NCI-H82 (cell line): ENCODE measurements at regions not wholly inside any gene's neighbourhood (a gene's known extent, or its start where the extent isn't known, plus 50 kb on each side); places are given as distances from the start of the nearest gene placed in this dataset.

ENCODE experiments used
- DNase-seq: peaks from one replicate; lab custom pipeline; 2025; lab: John Stamatoyannopoulos, UW

DNA sequence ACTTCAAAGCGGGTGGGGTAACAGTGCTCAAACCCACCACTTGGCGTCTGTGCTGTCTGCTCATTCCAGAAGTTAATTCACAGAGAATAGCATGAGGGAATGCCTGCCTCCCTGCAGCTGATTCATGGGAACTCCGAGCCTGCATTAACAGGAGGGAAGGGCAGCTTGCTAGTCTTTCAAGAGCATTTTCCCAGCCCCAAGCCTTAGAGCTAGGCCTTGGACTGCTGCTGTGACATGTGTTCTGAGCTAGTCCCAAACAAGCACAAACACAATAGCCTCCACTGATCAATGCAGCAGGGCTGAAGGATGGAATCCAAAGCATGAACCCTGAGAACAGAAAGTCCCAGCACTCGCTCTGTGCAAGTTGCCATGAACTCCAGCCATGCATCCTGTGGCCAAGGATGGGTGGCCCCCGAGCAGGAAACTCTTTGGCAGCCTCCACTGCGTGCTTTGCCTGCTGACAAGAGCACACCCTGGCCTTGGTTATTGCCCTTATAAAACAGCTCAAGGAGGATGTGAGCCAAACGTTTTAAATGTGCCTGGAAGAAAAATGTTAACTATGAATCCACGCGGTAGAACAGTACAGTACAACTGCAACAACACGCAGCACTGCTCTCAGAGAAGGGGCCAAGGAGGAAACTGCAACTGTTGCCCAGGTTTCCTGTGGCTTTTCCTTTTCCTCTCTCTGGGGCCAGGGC lies 653.1 kb upstream of the KLF4 start:
- no peak for DNase-seq

DNA sequence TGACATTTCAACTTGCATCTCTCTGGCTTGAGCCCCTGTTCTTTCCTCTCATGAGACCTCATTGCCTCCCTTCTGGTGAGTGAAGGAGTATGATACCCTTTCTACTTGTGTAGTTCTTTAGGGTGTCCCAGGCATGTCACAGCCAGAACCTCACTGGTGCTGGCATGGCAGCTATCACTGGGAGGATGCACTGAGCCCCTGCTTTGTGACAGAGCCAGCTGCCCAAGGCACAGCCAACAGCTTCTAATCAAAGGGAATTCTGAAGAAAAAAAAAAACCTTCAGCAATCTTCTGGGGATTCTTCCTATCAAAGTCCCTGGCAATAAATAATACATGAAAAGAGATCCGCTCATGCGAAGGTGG lies 652.6 kb upstream of the KLF4 start:
- DNase-seq = no peak

DNA sequence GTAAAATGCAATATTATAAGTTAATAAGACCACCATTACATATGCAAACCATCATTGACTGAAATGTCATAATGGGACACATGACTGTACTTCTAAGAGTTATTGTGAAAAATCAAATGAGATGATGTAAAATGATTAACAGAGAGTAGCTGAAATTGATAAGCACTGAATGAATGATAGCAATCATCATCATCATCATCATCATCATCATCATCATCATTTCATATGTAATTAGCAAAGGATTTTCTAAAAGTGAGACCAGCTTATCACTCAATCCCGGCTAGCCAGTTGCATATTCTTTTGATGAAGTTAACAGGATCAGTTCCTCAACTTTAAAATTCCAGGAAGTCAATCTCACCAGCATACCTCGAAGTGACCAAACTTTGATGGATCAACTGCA lies 650.3 kb upstream of the KLF4 start:
- no peak for DNase-seq

DNA sequence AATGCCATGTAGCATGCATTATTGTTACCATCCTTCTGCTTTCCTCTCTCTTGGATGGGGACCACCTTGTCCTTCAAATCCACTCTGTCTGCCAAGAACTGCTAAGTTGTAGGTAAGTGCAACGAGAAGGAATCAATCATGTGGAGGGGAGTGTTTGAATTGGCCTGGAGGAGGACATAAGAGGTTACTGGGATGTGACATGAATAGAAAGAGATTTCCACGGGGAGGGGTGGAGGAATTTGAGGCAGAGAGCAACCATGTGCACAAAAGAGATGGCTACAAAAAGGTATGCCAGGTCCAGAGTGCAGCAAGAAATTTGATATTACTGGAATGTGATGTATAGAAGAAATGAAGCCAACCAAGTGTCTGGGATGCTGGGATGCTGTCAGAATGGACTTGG lies 648.9 kb upstream of the KLF4 start:
- no peak for DNase-seq

DNA sequence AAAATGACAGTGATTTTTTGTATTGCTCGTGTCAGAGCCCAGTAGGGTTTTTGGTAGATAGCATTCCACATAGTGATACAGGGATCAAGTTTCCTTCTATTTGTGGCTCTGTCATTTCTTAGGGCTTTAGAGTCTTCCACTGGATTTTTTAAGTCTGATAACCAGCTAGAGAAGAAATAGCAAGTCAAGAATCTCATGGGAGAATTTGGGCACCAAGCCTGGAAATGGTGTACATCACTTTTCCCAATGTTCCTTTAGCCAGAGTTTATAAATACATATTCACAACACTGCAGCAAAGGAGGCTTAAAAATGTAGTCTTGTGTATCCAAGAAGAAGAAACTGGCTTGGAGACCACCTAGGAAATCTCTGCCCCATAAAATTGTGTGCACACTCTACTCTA lies 647.1 kb upstream of the KLF4 start:
- DNase-seq = no peak

DNA sequence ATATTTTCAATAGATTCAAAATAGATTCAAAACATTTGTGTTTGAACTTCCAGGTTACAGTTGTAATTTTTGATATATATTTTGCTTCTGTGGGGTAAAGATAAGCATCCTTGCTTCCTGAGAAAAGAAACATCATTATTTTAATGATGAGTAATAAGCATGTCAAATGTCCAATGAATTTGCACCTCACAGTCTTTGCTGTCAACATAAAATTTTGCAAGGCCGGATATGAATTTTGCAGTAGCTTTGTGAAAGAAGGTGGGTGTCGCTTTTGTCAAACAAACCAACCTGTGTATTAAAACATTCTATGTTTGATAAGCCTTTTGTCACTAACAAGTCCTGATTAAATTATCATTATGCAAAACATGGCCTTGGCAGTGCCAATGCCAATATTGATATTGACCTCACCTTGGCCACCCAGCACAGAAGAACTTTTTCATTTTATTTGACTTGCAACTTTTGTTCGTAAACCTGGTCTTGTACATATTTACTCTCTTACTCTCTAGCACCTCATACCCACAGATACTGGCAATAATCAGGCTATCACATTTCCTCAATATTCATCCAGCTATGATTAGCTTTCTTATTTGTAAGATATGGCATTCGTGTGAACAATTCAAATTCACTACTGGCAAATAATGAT lies 645.0 kb upstream of the KLF4 start:
- DNase-seq = no peak

DNA sequence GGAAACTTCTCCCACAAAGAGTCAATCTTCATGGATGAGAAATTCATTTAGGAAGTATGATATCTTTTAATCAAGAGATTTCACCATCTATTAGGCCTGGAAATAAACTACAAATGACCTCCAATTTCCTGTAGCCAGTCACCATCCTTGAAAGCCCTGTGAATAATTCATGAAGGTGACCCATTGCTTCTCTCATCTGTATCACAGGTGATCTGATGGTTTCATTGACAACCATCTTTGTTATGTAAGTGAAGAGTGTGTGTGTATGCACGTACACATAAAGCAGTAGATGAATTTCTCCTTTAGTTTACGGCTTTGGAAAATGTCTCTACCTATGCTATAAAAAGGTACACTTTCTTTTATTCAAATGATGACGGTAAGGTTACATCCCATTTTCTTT lies 644.1 kb upstream of the KLF4 start:
- DNase-seq = no peak

DNA sequence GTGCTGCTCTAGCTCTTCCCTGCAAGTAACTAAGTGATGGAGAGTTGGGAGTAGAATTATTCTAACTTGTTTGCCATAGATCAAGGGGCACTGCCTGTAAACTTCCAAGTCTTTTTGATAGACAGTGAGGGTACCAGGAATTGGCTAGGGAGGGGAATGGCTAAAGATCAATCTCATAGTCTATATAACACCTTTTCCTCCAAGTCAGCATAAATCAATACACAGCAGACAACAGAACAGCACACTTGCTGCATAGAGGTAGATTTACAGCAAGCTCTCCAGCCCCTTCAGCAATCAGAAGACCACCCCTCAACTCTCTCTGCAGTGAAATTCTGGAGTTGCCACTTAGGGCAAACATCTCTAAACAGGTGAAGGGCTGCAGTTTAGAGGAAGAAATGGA lies 643.5 kb upstream of the KLF4 start:
- DNase-seq = no peak

DNA sequence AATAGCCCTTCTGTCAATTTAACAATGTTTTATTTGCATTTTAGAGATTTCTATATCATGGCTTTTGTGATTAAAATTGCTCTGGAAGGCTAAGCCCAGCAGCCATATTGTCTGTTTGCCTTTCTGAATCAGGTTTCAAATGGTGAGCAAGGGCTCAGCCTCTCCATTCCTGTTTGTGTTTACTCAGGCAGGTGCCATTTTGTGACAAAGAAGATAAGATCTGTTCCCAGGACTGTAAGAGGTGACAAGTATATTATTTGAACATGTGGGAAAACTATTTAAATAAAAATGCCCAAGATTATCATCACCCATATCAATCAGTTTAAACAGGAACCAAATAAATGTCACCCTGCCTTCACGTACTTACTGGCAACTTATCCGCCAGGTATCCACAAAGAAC lies 641.3 kb upstream of the KLF4 start:
- no peak for DNase-seq

DNA sequence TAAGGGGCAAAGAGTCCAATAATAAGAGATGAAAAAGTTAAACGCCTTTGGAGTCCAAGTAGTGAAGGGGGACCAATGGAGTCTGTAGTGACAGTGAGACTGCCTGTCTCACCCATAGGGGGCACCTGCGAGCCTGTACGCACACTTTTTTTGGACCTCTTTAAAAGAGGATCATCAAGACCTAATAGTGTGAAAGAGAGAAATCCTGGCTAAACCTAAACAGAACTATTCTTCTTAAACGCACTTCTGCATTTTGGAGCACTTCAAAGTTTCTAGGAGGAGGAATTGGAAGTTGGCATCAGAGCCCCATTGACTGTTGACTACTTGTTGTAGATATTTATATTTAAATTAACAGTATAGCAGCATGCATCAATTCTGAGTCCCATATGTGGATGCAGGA lies 636.1 kb upstream of the KLF4 start:
- peak; percentile 9 for DNase-seq

DNA sequence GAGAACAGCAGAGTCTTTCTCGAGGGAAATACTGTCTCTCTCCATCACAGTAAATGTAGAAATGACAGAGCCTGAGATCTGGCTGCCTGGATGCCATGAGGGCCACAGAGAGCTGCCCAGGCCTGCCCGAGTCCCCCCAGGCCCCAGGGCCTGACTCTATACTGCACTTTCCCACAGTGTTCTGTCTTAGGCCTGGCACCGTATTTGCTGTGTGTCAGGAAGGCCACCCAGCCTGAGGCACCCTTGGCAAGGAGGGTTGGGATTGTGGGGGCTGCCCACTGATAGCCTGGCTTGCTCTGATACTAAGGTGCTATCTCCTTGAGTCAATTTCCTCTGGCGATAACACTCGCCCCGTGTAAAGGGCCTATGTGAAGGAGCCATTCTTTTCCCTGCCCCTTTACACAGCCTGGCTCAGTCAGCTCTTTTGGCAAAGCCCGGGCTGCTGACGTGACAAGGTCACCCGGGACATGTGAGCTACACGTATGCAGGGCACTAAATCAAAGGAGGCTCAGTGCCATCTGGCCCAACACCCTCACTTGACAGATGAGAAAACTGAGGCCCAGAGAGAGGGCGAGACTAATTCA lies 630.1 kb upstream of the KLF4 start:
- no peak for DNase-seq

DNA sequence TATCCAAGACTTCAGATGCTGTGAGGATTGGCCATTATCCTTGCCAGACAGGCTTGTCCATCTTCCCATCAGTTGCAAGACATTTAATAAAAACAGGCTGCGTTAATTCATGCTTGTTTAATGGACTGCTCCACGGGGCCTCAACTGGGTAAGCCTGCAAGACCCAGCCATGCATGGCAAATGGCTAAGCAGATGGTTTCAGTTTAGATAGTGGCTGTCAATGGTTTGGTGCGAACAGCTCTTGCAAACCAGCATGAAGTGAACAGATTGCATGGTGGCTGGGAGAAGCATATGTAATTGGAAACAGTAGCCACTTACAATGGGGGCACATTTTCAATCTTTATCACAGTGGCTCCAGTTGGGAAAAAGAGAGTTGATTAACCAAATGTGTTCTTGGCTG lies 628.2 kb upstream of the KLF4 start:
- peak; percentile 48 for DNase-seq

DNA sequence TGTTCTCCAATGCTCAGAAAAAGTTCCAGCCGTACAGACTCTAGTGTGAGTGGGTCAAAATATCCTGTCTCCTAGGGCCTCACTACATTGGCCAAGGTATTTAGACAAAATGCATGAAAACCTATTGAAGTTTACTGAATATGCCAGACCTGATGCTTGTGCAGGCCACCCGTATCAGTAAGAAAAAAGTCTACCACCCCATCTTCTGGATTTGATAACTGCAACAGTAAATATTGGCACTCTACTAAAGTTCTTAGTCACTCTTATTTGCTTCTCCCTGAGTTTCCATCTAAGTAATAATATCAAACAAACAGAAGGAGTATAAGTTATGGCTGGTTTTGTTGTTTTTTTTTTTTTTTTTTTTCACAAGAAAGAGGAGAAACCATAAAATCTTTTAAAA lies 627.7 kb upstream of the KLF4 start:
- DNase-seq = no peak

DNA sequence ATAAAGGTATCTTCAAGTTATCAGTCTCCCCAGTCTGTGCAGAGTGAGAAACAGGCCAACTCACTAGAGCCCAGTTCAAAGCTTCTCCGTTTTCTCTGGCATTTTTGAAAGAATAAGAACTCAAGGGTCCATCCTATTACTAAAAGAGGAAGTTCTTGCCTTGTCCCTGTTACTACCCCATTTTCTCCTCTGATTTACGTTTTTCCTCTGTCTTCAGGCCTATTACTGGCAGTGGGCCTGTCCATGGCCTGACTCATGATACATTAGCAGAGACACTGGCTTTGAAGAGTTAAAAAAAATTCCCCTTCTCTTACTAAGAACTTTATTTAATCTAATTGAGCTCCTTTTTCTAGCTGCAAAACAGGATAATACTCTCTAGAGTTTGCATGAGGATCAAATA lies 624.0 kb upstream of the KLF4 start:
- DNase-seq = no peak

DNA sequence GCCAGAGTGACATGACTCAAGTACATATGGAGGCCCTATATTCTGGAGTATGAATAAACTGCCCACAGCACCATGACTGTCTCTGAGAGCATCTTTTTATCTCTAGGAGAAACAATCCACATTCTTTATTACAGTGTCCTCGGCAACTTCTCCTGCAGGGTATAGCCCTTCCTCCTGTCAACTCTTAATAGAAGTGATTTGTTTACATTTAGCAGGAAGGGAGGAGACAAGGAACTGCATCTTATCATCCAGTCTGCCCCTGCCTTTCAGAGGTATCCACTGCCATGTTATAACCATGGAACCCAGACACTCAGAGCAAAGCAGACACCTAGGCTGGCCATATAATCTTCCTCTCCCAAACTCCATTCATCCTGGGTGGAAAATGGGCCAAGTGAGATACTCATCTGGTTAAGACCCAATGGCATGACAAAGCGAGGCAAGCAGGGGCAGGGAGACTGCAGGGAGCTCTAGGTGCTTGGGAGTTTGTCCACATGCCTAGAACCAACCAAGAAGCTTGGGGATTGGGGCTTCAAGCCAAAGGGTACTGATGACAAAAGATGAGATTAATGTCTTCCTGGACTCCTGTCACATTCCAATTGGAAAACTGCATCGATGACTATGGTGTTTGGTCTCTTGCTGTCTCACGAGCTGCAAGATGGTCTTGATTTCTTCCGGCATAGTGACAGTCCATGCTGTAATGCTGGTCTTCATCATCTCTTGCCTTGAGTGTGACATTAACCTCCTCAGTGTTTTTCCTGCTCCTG lies 620.5 kb upstream of the KLF4 start:
- DNase-seq = no peak

DNA sequence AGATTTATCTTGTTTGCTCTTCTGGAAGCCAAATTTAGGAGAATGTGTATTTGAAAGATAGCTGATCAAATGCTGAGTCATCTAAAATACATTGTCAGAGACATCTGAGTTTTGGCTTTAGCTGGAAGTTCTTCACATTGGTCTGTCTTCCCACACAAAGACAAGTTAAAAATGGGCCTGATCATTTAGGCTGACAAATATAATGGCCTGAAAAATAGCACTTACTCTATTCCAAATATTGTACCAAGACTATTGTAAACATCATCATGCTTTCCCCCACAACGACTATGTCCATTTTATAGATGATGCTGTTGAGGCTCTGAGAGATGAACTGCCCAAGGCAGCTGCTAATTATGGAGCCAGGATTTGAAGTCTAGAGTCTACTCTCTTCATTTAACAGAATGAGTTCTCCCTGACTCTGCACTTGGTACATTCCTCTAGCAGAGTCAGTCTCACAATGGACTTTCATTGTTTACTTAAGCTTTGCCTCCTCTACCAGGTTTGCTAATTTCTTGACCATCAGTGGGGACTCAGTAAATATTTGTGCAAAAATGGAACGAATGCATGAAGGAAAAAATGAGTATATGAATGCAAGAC lies 619.4 kb upstream of the KLF4 start:
- DNase-seq = no peak

DNA sequence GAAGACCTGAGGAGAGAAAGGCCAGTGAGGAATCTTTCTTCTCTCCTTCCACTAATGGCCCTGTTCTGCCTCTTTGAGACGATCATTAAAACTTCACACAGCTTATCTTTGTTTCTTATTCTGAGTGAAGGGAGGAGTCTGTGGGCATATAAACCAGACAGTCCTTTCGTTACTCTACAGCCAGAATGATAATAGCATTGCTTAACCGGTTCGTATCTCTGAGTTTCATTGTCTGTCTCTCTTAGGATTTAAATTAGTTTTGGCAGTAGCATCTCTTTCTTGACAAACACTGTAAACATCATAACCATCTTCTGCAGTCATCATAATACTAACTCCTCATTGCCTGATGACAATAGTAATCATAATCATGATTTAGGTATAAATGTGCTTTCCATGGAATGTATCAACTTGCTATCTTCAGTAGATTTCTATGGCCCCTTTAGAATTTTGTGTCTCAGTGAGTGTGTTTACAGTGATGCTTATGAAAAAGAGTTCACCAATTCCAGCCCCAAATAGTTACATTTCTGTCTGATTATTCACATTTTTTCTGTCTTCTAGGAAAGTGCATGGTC lies 618.8 kb upstream of the KLF4 start:
- no peak for DNase-seq

DNA sequence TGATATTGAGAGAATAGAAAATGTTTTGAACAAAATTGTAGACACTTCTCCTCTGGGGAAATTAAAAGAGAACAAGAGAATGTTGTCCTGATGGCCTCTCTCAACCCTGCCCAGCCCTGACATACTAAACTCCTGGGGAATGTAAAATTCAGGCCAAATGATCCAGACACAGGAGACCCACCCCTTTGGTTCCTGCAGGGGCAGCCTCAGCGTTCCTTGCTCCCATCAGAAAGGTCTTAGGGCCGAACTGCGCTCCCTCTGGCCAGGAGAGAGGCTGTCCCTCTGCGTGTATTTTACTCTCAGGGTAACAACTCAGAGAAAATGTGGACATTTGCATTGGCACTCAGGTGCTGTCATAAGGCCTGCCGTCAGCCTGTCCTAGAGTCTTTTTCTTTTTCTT lies 616.3 kb upstream of the KLF4 start:
- peak; percentile 4 for DNase-seq

DNA sequence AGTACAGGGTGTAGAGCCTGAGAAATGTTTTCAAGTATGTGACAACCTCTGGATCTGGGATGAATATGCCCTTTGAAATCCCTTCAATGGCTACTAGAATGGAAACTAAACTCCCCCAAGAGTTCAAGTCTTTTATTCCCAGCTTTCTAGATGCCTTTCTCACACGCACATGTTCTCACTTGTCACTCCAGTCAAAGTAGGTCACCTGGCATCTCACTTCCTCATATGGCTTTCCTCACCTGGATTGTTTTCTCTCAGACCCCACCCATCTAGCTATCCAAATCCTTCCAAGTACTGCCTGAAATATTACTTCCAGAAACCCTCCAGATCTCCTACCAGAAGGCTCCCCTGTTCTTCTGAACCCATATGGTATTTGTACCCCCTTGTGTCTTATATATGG lies 615.4 kb upstream of the KLF4 start:
- no peak for DNase-seq

DNA sequence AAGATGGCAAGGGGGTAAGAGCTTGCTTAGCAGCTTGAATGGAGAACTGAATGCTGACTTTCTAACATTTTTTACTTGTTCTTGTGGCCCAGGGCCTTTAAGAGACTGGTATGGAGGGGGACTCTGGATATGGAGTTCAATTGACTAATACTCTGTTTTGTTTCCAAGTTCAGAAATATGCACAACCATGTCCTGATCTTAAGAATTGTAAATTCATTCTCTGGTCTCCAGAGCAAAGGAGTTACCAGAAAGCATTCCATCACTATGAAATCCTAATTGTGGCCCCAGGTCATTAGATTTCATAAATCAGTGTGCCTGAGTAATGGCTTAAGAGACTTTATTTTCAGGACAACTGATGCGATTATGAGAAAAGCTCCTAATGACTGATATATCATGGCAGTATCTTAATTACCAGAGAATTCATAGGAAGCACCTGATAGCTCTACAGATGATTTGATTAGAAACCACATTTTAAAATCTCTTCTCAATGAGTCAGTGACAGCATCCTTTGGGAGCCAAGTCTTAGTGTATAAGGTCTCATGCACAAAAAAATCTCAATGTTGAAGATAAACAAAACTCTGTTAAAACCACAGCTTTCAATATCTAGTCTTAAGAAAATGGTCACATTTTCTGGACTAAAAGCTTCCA lies 613.6 kb upstream of the KLF4 start:
- peak; percentile 4 for DNase-seq

DNA sequence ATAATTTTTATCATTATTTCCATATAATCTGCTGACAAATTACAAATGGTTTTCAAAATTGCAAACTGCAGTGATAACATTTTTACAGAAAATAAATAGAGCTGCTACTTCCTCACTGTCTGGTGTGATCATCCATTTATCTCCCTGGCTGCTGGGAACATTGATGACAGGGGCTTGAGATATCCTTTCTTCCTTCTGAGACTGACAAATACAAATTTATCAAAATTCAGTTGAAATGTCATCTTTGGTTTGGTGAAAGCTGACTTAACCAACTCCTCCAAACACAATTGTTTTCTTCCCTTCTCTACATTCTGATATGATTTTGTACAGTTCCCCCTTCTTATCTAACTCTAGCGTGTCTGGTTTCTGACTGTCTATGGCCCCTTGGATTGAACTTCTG lies 611.8 kb upstream of the KLF4 start:
- DNase-seq = no peak

DNA sequence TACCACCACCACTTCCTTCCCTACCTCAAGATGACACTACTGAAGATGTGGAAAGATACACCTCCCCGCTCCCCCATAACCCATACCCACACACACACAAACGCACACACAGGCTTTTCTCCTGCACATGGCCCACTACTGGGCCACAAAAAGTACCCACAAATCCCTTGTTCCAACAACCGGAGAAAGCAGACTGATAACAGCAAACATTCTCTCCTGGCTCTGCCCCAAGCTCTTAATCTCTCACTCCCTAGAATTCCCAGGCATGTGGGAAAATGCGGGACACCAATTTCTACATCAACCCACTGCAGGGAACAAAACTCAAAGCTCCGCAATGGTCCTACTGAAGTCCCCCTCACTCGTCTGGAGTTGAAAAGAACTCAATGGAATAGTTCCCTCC lies 611.0 kb upstream of the KLF4 start:
- DNase-seq = no peak
